Esophagus muscularis mucosa (tissue), 4 donors: ENCODE measurements at regions not wholly inside any gene's neighbourhood (a gene's known extent, or its start where the extent isn't known, plus 50 kb on each side); places are given as distances from the start of the nearest gene placed in this dataset.

ENCODE experiments used
- DNase-seq: peaks from one replicate; pipeline ENCODE4 v3.0.0-alpha.2; 2017; ENCODE audit errors: extremely low spot score
- H3K27ac ChIP-seq, 4 donors: fragments of 200-600 bp; sonication (generic); replicated peaks in 1 of 4; 1 replicate in 3 of 4; 2 replicates in 1 of 4; pipeline ENCODE4 v1.5.1; 2016 to 2019; ENCODE audit warnings: mild to moderate bottlenecking in 1 of 4
- H3K27me3 ChIP-seq, 4 donors: fragments of 200-600 bp; sonication (generic); one replicate each; pipeline versions ENCODE4 v1.5.1 to v1.6.0; 2016 to 2019
- H3K36me3 ChIP-seq, 4 donors: fragments of 200-600 bp; sonication (generic); one replicate each; pipeline ENCODE4 v1.5.1; 2016 to 2019
- H3K4me1 ChIP-seq, 4 donors: fragments of 200-600 bp; sonication (generic); one replicate each; pipeline ENCODE4 v1.5.1; 2016 to 2019
- H3K4me3 ChIP-seq, 4 donors: fragments of 200-600 bp; sonication (generic); 1 replicate in 2 of 4; 2 replicates in 2 of 4; pipeline ENCODE4 v1.5.1; 2016 to 2019; ENCODE audit warnings: mild to moderate bottlenecking in 4 of 4, moderate library complexity in 1 of 4
- H3K9me3 ChIP-seq, 4 donors: fragments of 200-600 bp; sonication (generic); 1 replicate in 3 of 4; 2 replicates in 1 of 4; pipeline ENCODE4 v1.5.1; 2016 to 2019
- CTCF ChIP-seq, 3 experiments: fragments of 200-600 bp in 2 of 3; fragments of 450-650 bp in 1 of 3; sonication (generic) in 2 of 3; IDR thresholded peaks; one replicate each; pipeline ENCODE4 v1.5.1; 2017 to 2019; ENCODE audit warnings: antibody characterized with exemption in 3 of 3, mild to moderate bottlenecking in 2 of 3, moderate library complexity in 1 of 3
- EP300 ChIP-seq: sonication (generic); formaldehyde crosslinking; IDR thresholded peaks from one replicate; pipeline ENCODE4 v1.6.1; 2017; ENCODE audit warnings: antibody characterized with exemption
- POLR2A ChIP-seq: fragments of 450-650 bp; IDR thresholded peaks from one replicate; pipeline ENCODE4 v1.6.1; 2017; ENCODE audit warnings: antibody characterized with exemption, moderate library complexity, mild to moderate bottlenecking, low read depth
- POLR2AphosphoS5 ChIP-seq, 2 donors: sonication (generic); formaldehyde crosslinking; IDR thresholded peaks; one replicate each; pipeline ENCODE4 v1.6.1; 2017; ENCODE audit warnings: antibody characterized with exemption in 2 of 2
- WGBS: methylation state at CpG from one replicate; pipeline ENCODE4 v1.1.5; 2018; 5-methylcytosine and 5-hydroxymethylcytosine counted together
- intact Hi-C: fragments of 100-400 bp; cut with DNase I; formaldehyde crosslinking; loops from one replicate; pipeline ENCODE4 v1.15.1; 2023

GRCh38 chr5:93311881-93312280 lies 269.1 kb downstream of the NR2F1-AS1 start:
- DNase-seq: no peak
- Histone ChIP-seq H3K4me3 (no peak overlapping the region), H3K27ac (no peak overlapping the region), H3K36me3 (no peaks in the 10 kb centered on the region), H3K4me1 (peaks cover 0 to 3% (median 0%) of the 10 kb centered on the region in 4 donors), H3K27me3 (no peaks in the 10 kb centered on the region), H3K9me3 (no peaks in the 10 kb centered on the region)
- WGBS: 37% methylated on average over 2 of the region's 2 CpGs
- intact Hi-C loops: no loop called here
- TF ChIP-seq POLR2AphosphoS5 (IDR thresholded peaks at IDR 0.05) (no peak), CTCF (IDR thresholded peaks at IDR 0.05) (no peak), POLR2A (no peak), EP300 (no peak)

GRCh38 chr5:93307557-93307956 lies 273.5 kb downstream of the NR2F1-AS1 start:
- Histone ChIP-seq H3K9me3 (no peaks in the 10 kb centered on the region), H3K27ac (no peak overlapping the region), H3K4me1 (peaks cover 0 to 3% (median under 1%) of the 10 kb centered on the region in 4 donors), H3K4me3 (no peak overlapping the region), H3K27me3 (no peaks in the 10 kb centered on the region), H3K36me3 (no peaks in the 10 kb centered on the region)
- intact Hi-C loops: no loop called here
- DNase-seq: no peak
- no peak for TF ChIP-seq EP300
- no peak for TF ChIP-seq POLR2AphosphoS5 (IDR thresholded peaks at IDR 0.05)
- no peak for TF ChIP-seq CTCF (IDR thresholded peaks at IDR 0.05)
- TF ChIP-seq POLR2A: no peak

- no peak for TF ChIP-seq POLR2A
- no peak for TF ChIP-seq POLR2AphosphoS5 (IDR thresholded peaks at IDR 0.05)
- TF ChIP-seq CTCF (IDR thresholded peaks at IDR 0.05): no peak
- no peak for TF ChIP-seq EP300
- whole genome bisulfite sequencing: 66% methylated on average over 4 of the region's 4 CpGs
These were observed 275.0 kb downstream of the NR2F1-AS1 start for GRCh38 chr5:93305984-93306383.

GRCh38 chr5:93304456-93305250 lies 276.4 kb downstream of the NR2F1-AS1 start:
- Histone ChIP-seq H3K36me3 (no peaks in the 10 kb centered on the region), H3K4me3 (no peak overlapping the region), H3K27me3 (no peaks in the 10 kb centered on the region), H3K27ac (no peak overlapping the region), H3K4me1 (peaks cover 0 to 6% (median 0%) of the 10 kb centered on the region in 4 donors), H3K9me3 (no peaks in the 10 kb centered on the region)
- intact Hi-C loops: no loop called here
- no peak for TF ChIP-seq EP300
- 67% methylated on average over 3 of the region's 3 CpGs for WGBS
- DNase-seq: no peak

More at GRCh38 chr5:93305984-93306383, 275.0 kb downstream of the NR2F1-AS1 start:
- Histone ChIP-seq H3K27ac (no peak overlapping the region), H3K4me3 (no peak overlapping the region), H3K27me3 (no peaks in the 10 kb centered on the region), H3K9me3 (no peaks in the 10 kb centered on the region), H3K4me1 (peaks cover 0 to 6% (median 0%) of the 10 kb centered on the region in 4 donors), H3K36me3 (no peaks in the 10 kb centered on the region)
- intact Hi-C loops: no loop called here
- no peak for DNase-seq

GRCh38 chr5:93303291-93303691 lies 277.7 kb downstream of the NR2F1-AS1 start:
- intact Hi-C loops: no loop called here
- no peaks in the 10 kb centered on the region for H3K36me3 ChIP-seq
- H3K27me3 ChIP-seq: no peaks in the 10 kb centered on the region
- TF ChIP-seq CTCF (IDR thresholded peaks at IDR 0.05): no peak
- no peak for TF ChIP-seq EP300
- TF ChIP-seq POLR2AphosphoS5 (IDR thresholded peaks at IDR 0.05): no peak
- no peak for TF ChIP-seq POLR2A
- no peak overlapping the region for H3K27ac ChIP-seq
- H3K9me3 ChIP-seq: no peaks in the 10 kb centered on the region
- no peak overlapping the region for H3K4me3 ChIP-seq
- DNase-seq: no peak
- 87% methylated on average over 4 of the region's 4 CpGs for WGBS
- peaks cover 0 to 6% (median 0%) of the 10 kb centered on the region in 4 donors for H3K4me1 ChIP-seq
